HEK293T (cell line): ENCODE measurements at regions not wholly inside any gene's neighbourhood (a gene's known extent, or its start where the extent isn't known, plus 50 kb on each side); places are given as distances from the start of the nearest gene placed in this dataset.

Experiments
- ARNT ChIP-seq: fragments of 450-650 bp; IDR thresholded peaks from 2 replicates; pipeline ENCODE4 v1.6.1; 2017; ENCODE audit warnings: mild to moderate bottlenecking
- BHLHE40 ChIP-seq: fragments of 450-650 bp; IDR thresholded peaks from 2 replicates; pipeline ENCODE4 v1.6.1; 2016; ENCODE audit warnings: mild to moderate bottlenecking, moderate library complexity, borderline replicate concordance
- ELF4 ChIP-seq: fragments of 450-650 bp; IDR thresholded peaks from 2 replicates; pipeline ENCODE4 v1.6.1; 2017; ENCODE audit warnings: antibody characterized with exemption
- FOXA1 ChIP-seq: fragments of 450-650 bp; IDR thresholded peaks from 2 replicates; pipeline ENCODE4 v1.6.1; 2016; ENCODE audit warnings: mild to moderate bottlenecking
- FOXM1 ChIP-seq: fragments of 450-650 bp; IDR thresholded peaks from 2 replicates; pipeline ENCODE4 v1.6.1; 2017; ENCODE audit warnings: mild to moderate bottlenecking, borderline replicate concordance
- NFRKB ChIP-seq: fragments of 450-650 bp; IDR thresholded peaks from 2 replicates; pipeline ENCODE4 v1.6.1; 2016; ENCODE audit warnings: mild to moderate bottlenecking, moderate library complexity
- TARDBP ChIP-seq: fragments of 450-650 bp; IDR thresholded peaks from 2 replicates; pipeline ENCODE4 v1.6.1; 2016
- ZNF384 ChIP-seq: fragments of 450-650 bp; IDR thresholded peaks from 2 replicates; pipeline ENCODE4 v1.6.1; 2016

- TF ChIP-seq FOXM1, result no peak
- TF ChIP-seq BHLHE40, result no peak
- TF ChIP-seq FOXA1, result no peak
- no peak for TF ChIP-seq TARDBP
- TF ChIP-seq ARNT, result no peak
- no peak for TF ChIP-seq ELF4
- TF ChIP-seq ZNF384, result no peak
- TF ChIP-seq NFRKB, result no peak
These were observed 363.0 kb downstream of the FSIP2 start for GRCh38 chr2:186101616-186102015.
